ENCODE measurements at regions not wholly inside any gene's neighbourhood (a gene's known extent, or its start where the extent isn't known, plus 50 kb on each side); places are given as distances from the start of the nearest gene placed in this dataset.

GRCh38 chr20:11165789-11166188 lies 492.0 kb upstream of the JAG1 start:
- TF ChIP-seq TCF4 (CRISPR knock-in tag; IDR thresholded peaks at IDR 0.05; ENCODE audit: borderline replicate concordance) (no peak), ZFP3 (CRISPR knock-in tag; IDR thresholded peaks at IDR 0.05) (no peak), ESRRG (CRISPR knock-in tag; IDR thresholded peaks at IDR 0.05) (no peak), ZNF565 (CRISPR knock-in tag; conservative IDR thresholded peaks at IDR 0.05; ENCODE audit: low read depth) (no peak), POU6F1 (CRISPR knock-in tag; IDR thresholded peaks at IDR 0.05; ENCODE audit: borderline replicate concordance, low read depth) (no peak)
- TF ChIP-seq, protein P1, sequence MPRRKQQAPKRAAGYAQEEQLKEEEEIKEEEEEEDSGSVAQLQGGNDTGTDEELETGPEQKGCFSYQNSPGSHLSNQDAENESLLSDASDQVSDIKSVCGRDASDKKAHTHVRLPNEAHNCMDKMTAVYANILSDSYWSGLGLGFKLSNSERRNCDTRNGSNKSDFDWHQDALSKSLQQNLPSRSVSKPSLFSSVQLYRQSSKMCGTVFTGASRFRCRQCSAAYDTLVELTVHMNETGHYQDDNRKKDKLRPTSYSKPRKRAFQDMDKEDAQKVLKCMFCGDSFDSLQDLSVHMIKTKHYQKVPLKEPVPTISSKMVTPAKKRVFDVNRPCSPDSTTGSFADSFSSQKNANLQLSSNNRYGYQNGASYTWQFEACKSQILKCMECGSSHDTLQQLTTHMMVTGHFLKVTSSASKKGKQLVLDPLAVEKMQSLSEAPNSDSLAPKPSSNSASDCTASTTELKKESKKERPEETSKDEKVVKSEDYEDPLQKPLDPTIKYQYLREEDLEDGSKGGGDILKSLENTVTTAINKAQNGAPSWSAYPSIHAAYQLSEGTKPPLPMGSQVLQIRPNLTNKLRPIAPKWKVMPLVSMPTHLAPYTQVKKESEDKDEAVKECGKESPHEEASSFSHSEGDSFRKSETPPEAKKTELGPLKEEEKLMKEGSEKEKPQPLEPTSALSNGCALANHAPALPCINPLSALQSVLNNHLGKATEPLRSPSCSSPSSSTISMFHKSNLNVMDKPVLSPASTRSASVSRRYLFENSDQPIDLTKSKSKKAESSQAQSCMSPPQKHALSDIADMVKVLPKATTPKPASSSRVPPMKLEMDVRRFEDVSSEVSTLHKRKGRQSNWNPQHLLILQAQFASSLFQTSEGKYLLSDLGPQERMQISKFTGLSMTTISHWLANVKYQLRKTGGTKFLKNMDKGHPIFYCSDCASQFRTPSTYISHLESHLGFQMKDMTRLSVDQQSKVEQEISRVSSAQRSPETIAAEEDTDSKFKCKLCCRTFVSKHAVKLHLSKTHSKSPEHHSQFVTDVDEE (CRISPR knock-in tag; IDR thresholded peaks at IDR 0.05): no peak
- TF ChIP-seq, protein P2, sequence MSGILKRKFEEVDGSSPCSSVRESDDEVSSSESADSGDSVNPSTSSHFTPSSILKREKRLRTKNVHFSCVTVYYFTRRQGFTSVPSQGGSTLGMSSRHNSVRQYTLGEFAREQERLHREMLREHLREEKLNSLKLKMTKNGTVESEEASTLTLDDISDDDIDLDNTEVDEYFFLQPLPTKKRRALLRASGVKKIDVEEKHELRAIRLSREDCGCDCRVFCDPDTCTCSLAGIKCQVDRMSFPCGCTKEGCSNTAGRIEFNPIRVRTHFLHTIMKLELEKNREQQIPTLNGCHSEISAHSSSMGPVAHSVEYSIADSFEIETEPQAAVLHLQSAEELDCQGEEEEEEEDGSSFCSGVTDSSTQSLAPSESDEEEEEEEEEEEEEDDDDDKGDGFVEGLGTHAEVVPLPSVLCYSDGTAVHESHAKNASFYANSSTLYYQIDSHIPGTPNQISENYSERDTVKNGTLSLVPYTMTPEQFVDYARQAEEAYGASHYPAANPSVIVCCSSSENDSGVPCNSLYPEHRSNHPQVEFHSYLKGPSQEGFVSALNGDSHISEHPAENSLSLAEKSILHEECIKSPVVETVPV (CRISPR knock-in tag; IDR thresholded peaks at IDR 0.05): no peak
- no peak for ATAC-seq

DNA sequence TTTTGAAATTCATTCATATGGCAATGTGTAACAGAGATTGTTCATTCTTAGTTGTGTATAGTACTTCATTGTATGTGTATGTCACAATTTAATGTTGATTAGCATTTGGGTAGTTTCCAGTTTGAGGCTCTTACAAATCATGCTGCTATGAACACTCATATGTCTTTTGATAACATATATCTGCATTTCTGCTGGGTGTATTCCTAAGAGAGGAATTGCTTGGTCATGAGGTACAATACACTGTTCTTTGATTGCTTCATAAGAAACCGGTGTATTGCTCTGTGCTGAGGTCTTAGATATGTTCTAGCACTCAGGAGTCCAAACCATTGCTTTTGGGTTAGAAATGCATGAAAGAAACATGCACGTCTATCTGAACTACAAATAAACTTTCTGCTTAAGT lies 492.9 kb upstream of the JAG1 start:
- TF ChIP-seq ZNF8 (CRISPR knock-in tag; IDR thresholded peaks at IDR 0.05): no peak
- no peak for ATAC-seq

- no peak for ATAC-seq
- TF ChIP-seq ZNF8 (CRISPR knock-in tag; IDR thresholded peaks at IDR 0.05) (no peak), SNAI2 (CRISPR knock-in tag; IDR thresholded peaks at IDR 0.05) (no peak), ZNF565 (CRISPR knock-in tag; conservative IDR thresholded peaks at IDR 0.05; ENCODE audit: low read depth) (no peak), TOX (CRISPR knock-in tag; IDR thresholded peaks at IDR 0.05; ENCODE audit: borderline replicate concordance) (no peak), GLIS3 (CRISPR knock-in tag; IDR thresholded peaks at IDR 0.05) (no peak)
- TF ChIP-seq, protein P1 (CRISPR knock-in tag; IDR thresholded peaks at IDR 0.05): no peak
These were observed 494.2 kb upstream of the JAG1 start for GRCh38 chr20:11168026-11168425.

DNA sequence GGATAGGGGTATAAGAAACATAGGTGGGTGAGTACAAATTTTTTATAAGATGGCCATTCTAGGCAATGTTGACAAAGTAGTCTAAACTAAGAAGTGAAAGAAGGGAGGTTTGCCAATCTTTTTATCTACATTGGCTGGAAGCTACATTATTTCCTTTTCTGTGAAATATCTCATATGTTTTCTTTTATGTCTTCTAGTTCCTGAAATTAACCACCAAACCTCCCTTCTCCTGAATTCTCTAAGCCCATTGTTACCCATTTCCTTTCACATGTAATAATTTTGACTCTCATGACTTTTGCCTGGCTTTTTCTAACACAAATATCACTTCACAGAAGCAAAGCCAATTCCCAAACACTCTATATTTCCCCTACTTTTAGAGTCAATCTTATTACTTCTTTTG lies 496.2 kb upstream of the JAG1 start:
- no peak for ATAC-seq
- TF ChIP-seq ESRRG (CRISPR knock-in tag; IDR thresholded peaks at IDR 0.05) (no peak), SNAI2 (CRISPR knock-in tag; IDR thresholded peaks at IDR 0.05) (no peak), TCF4 (CRISPR knock-in tag; IDR thresholded peaks at IDR 0.05; ENCODE audit: borderline replicate concordance) (no peak), PATZ1 (CRISPR knock-in tag; IDR thresholded peaks at IDR 0.05; ENCODE audit: borderline replicate concordance) (no peak), CSDC2 (CRISPR knock-in tag; IDR thresholded peaks at IDR 0.05) (no peak), ZNF565 (CRISPR knock-in tag; conservative IDR thresholded peaks at IDR 0.05; ENCODE audit: low read depth) (no peak), ZFP30 (CRISPR knock-in tag; IDR thresholded peaks at IDR 0.05) (no peak), PPARA (CRISPR knock-in tag; IDR thresholded peaks at IDR 0.05; ENCODE audit: borderline replicate concordance) (no peak), ZNF70 (CRISPR knock-in tag; IDR thresholded peaks at IDR 0.05) (no peak), ISL1 (CRISPR knock-in tag; IDR thresholded peaks at IDR 0.05) (no peak), ZFP3 (CRISPR knock-in tag; IDR thresholded peaks at IDR 0.05) (no peak)
- TF ChIP-seq, protein P2 (CRISPR knock-in tag; IDR thresholded peaks at IDR 0.05): no peak
- TF ChIP-seq, protein P1 (CRISPR knock-in tag; IDR thresholded peaks at IDR 0.05): no peak
